SJCRH30 (cell line): ENCODE measurements at regions not wholly inside any gene's neighbourhood (a gene's known extent, or its start where the extent isn't known, plus 50 kb on each side); places are given as distances from the start of the nearest gene placed in this dataset.
A peak's percentile ranks its signal among the peaks of the same experiment; 100 is the strongest.
"Not testable (repeated sequence)": the region's sequence is repeated elsewhere in the genome, so short reads cannot be mapped to it uniquely, and the experiment has no call there.

ENCODE experiments used
- DNase-seq, 2 experiments: peaks; one replicate each; pipeline ENCODE4 v3.0.0-alpha.2; 2015 to 2020
- H3K27ac ChIP-seq: fragments of 250-450 bp; sonication (Bioruptor Pico); 2 replicates; pipeline ENCODE4 v1.5.1; 2020; ENCODE audit warnings: mild to moderate bottlenecking, moderate library complexity
- H3K27me3 ChIP-seq: fragments of 250-450 bp; sonication (Bioruptor Pico); 2 replicates; pipeline ENCODE4 v1.5.1; 2020; ENCODE audit warnings: mild to moderate bottlenecking, moderate library complexity
- H3K36me3 ChIP-seq: fragments of 250-450 bp; sonication (Bioruptor Pico); 2 replicates; pipeline ENCODE4 v1.5.1; 2020; ENCODE audit warnings: mild to moderate bottlenecking, moderate library complexity
- H3K4me1 ChIP-seq: fragments of 250-450 bp; sonication (Bioruptor Pico); 2 replicates; pipeline ENCODE4 v1.5.1; 2020; ENCODE audit warnings: mild to moderate bottlenecking, moderate library complexity
- H3K4me3 ChIP-seq: fragments of 250-450 bp; sonication (Bioruptor Pico); 2 replicates; pipeline ENCODE4 v1.5.1; 2020; ENCODE audit warnings: mild to moderate bottlenecking, moderate library complexity
- H3K9me3 ChIP-seq: fragments of 250-450 bp; sonication (Bioruptor Pico); replicated peaks from 2 replicates; pipeline ENCODE4 v1.5.1; 2020; ENCODE audit warnings: mild to moderate bottlenecking, moderate library complexity

DNA sequence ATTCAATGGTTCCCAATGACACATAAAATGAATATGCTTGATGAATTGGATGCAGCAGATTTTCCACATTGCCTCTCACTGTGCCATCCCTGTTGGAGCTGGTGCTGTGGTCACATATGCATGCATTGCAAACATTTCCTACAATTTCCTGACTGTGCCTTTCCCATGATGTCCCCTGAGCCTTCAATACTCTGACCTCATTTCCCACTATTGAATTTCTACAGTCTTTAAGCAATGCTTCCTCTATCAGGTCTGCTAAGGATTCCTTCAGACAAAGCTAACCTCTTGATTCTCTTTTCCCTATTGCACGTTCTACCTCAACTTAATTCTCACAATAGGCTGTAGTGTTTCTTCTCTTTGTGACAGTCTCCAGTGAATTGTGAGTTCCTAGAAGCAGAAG lies 342.5 kb upstream of the CRIM1 start:
- Histone ChIP-seq H3K36me3 (no peaks in the 10 kb centered on the region), H3K27me3 (no peaks in the 10 kb centered on the region), H3K27ac (no peak overlapping the region), H3K4me3 (no peak overlapping the region), H3K4me1 (no peaks in the 10 kb centered on the region), H3K9me3 (no peaks in the 10 kb centered on the region)
- DNase-seq, result no peak

DNA sequence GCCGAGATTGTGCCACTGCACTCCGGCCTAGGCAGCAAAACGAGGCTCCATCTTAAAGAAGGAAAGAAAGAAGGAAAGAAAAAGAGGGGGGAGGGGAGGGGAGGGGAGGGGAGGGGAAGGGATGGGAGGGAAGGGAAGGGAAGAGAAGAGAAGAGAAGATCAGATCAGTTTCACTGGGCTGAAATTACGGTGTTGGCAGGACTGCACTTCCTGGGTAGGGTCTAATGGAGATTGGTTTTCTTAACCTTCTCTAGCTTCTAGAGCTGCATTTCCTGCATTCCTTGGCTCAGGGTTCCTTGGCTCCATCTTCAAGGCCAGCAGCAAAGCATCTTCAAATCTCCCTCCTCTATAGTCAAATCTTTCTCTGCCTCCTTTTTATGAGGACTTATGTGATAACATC lies 349.1 kb upstream of the CRIM1 start:
- H3K4me3 ChIP-seq, result no peak overlapping the region
- H3K9me3 ChIP-seq, result no peaks in the 10 kb centered on the region
- no peaks in the 10 kb centered on the region for H3K36me3 ChIP-seq
- H3K4me1 ChIP-seq, result no peaks in the 10 kb centered on the region
- DNase-seq, result no peak
- H3K27me3 ChIP-seq, result no peaks in the 10 kb centered on the region
- H3K27ac ChIP-seq, result no peak overlapping the region

- H3K27me3 ChIP-seq, result no peaks in the 10 kb centered on the region
- no peaks in the 10 kb centered on the region for H3K9me3 ChIP-seq
- no peaks in the 10 kb centered on the region for H3K36me3 ChIP-seq
- H3K4me3 ChIP-seq, result no peak overlapping the region
- H3K4me1 ChIP-seq, result no peaks in the 10 kb centered on the region
- no peak overlapping the region for H3K27ac ChIP-seq
- DNase-seq, result no peak
These were observed 352.6 kb upstream of the CRIM1 start for GRCh38 chr2:36002941-36003340.

DNA sequence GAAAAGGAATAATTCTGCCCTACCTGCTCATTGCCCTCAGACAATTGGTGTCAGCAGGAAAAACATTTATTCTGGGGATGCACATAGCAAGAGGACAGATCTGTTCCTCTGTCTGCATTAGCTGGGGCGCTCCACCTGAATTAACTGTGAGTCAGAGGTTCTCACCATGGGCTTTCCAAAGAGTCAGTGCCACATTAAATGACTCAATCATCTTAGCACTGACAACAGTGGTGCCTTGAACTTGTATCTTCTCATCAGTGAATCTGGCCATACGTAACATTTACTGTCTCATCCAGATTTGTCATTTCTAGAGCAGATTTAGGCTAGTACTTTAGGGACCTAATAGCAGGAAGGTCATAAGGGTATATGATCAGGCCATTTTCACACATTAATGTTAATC lies 358.1 kb upstream of the CRIM1 start:
- Histone ChIP-seq H3K4me1 (no peaks in the 10 kb centered on the region), H3K27me3 (no peaks in the 10 kb centered on the region), H3K4me3 (no peak overlapping the region), H3K9me3 (no peaks in the 10 kb centered on the region), H3K36me3 (no peaks in the 10 kb centered on the region), H3K27ac (no peak overlapping the region)
- no peak for DNase-seq

DNA sequence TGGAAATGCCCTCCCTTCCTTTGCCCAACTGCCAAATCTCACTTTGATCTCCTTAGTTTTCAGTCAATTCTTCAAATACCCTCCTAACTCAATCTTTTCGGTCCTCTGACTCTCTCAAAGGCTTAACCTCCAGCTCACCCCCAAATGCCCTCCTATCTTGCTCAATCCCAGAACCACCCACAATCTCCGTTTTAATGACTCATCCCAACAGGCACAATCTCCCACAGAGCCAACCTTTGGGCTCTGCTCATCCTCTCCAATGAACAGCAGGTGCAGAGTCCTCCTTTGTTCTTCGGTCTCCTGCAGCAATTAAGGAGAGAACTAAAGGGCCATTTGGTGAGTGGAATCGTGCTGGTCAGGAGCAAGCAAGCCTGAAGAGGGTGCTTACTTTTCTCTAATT lies 366.1 kb upstream of the CRIM1 start:
- H3K27me3 ChIP-seq, result no peaks in the 10 kb centered on the region
- H3K4me3 ChIP-seq, result no peak overlapping the region
- H3K4me1 ChIP-seq, result no peaks in the 10 kb centered on the region
- no peak overlapping the region for H3K27ac ChIP-seq
- H3K36me3 ChIP-seq, result no peaks in the 10 kb centered on the region
- no peak for DNase-seq
- H3K9me3 ChIP-seq, result no peaks in the 10 kb centered on the region

DNA sequence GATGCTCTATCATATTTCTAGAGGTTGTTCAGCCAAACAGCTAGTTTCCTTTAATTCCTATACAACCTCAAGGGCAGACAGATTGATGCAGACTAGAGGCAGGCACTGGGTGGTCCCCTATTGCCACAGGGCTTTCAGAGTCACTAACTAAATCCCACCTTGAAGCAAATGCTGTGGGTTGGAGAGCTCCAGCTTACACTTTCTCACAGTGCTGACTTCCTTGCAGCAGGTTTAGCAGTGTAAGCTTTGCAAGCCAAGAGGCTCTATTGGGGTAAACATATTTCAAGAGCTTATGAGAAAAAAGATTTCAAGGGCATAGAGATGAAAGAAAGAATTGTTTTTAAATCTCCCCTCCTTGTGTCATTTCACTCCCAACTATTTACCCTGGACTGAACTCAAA lies 366.5 kb upstream of the CRIM1 start:
- no peak overlapping the region for H3K4me3 ChIP-seq

DNA sequence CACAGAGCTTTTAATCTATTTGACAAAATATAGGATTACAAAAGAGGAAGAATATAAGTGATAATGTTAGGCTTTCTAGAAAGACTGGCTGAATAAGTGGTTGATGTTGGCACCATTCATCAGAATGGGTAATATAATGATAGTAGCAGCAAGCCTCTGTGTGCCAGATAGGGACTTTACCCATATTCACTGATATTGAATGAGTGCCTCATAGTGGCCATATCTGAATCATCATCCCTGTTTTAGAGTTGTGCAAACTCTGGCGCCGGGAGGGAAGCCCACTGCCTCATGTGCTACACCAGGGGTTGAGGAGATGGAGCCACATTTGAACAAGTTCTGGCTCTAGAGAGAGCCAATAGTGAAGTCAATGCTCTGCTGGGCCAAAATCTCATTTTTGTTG lies 368.7 kb upstream of the CRIM1 start:
- H3K4me1 ChIP-seq, result no peaks in the 10 kb centered on the region
- H3K27me3 ChIP-seq, result no peaks in the 10 kb centered on the region
- H3K9me3 ChIP-seq, result no peaks in the 10 kb centered on the region
- no peak overlapping the region for H3K4me3 ChIP-seq
- DNase-seq, result no peak
- H3K36me3 ChIP-seq, result no peaks in the 10 kb centered on the region
- H3K27ac ChIP-seq, result no peak overlapping the region

More for the DNA sequence above, 366.5 kb upstream of the CRIM1 start:
- H3K4me1 ChIP-seq, result no peaks in the 10 kb centered on the region
- no peak for DNase-seq
- H3K36me3 ChIP-seq, result no peaks in the 10 kb centered on the region
- H3K27ac ChIP-seq, result no peak overlapping the region
- H3K27me3 ChIP-seq, result no peaks in the 10 kb centered on the region
- no peaks in the 10 kb centered on the region for H3K9me3 ChIP-seq

DNA sequence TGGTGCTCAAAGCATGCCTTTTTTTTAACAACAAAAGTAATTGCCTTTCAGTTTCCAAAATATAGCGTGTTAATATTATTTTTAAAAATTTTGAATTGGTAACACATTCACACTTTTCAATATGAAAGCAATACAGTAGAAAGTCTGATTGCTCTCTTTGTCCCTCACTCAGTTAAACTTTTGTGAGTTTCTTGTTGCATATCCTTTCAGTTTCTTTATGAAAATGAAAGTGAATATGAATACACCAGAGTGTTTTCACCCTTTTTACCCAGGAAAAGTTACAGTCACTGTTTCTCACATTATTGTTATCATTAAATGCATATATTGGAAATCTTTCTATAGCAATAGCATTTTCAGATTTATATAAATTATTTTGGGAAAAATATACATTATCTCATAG lies 377.4 kb upstream of the CRIM1 start:
- Histone ChIP-seq H3K4me1 (no peaks in the 10 kb centered on the region), H3K4me3 (no peak overlapping the region), H3K27me3 (no peaks in the 10 kb centered on the region), H3K9me3 (no peaks in the 10 kb centered on the region), H3K27ac (no peak overlapping the region), H3K36me3 (no peaks in the 10 kb centered on the region)
- DNase-seq, result no peak

DNA sequence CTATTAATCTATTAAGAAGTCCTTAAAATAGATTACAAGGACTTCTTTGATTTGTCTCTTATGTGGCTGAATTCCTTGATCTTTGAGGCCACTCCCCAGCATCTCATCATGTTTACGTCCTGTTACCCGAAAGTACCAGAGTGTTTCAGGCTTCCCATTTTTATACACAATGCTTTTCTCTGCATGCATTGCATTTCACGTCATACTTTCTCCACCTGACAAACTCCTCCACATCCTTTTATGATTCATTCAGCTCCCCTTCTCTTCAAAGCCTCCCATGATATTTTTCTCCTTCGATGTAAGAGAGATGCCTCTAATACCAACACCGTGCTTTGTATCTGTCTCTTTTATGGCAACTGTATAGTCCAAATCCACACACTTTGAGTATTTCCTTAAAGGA lies 379.0 kb upstream of the CRIM1 start:
- Histone ChIP-seq H3K9me3 (no peaks in the 10 kb centered on the region), H3K4me3 (no peak overlapping the region), H3K36me3 (no peaks in the 10 kb centered on the region), H3K27me3 (no peaks in the 10 kb centered on the region), H3K4me1 (no peaks in the 10 kb centered on the region), H3K27ac (no peak overlapping the region)
- DNase-seq, result no peak

GRCh38 chr2:35973737-35974132 lies 381.8 kb upstream of the CRIM1 start:
- H3K27ac ChIP-seq, result no peak overlapping the region
- H3K4me1 ChIP-seq, result no peaks in the 10 kb centered on the region
- no peaks in the 10 kb centered on the region for H3K36me3 ChIP-seq
- H3K9me3 ChIP-seq, result no peaks in the 10 kb centered on the region
- H3K27me3 ChIP-seq, result no peaks in the 10 kb centered on the region
- no peak overlapping the region for H3K4me3 ChIP-seq
- peak; percentile 12 to 46 for DNase-seq

GRCh38 chr2:35973132-35973736 lies 382.3 kb upstream of the CRIM1 start:
- Histone ChIP-seq H3K4me3 (no peak overlapping the region), H3K27me3 (no peaks in the 10 kb centered on the region), H3K4me1 (no peaks in the 10 kb centered on the region), H3K27ac (no peak overlapping the region), H3K36me3 (no peaks in the 10 kb centered on the region), H3K9me3 (no peaks in the 10 kb centered on the region)
- DNase-seq, result peak in 1 of 2 experiments; percentile 48

GRCh38 chr2:35963824-35964223 lies 391.8 kb upstream of the CRIM1 start:
- H3K4me3 ChIP-seq, result no peak overlapping the region
- DNase-seq, result no peak
- no peaks in the 10 kb centered on the region for H3K4me1 ChIP-seq
- no peak overlapping the region for H3K27ac ChIP-seq
- H3K9me3 ChIP-seq, result no peaks in the 10 kb centered on the region
- no peaks in the 10 kb centered on the region for H3K36me3 ChIP-seq
- peaks cover 5% of the 10 kb centered on the region; the same call in 1 of the 2 replicates for H3K27me3 ChIP-seq

GRCh38 chr2:35963357-35963756 lies 392.2 kb upstream of the CRIM1 start:
- Histone ChIP-seq H3K9me3 (no peaks in the 10 kb centered on the region), H3K4me1 (no peaks in the 10 kb centered on the region), H3K4me3 (no peak overlapping the region), H3K27ac (no peak overlapping the region), H3K27me3 (peaks cover 5% of the 10 kb centered on the region; the same call in 1 of the 2 replicates), H3K36me3 (no peaks in the 10 kb centered on the region)
- no peak for DNase-seq

GRCh38 chr2:35962585-35963146 lies 392.9 kb upstream of the CRIM1 start:
- H3K9me3 ChIP-seq, result no peaks in the 10 kb centered on the region
- no peaks in the 10 kb centered on the region for H3K36me3 ChIP-seq
- no peak overlapping the region for H3K27ac ChIP-seq
- H3K4me3 ChIP-seq, result no peak overlapping the region
- DNase-seq, result no peak
- H3K27me3 ChIP-seq, result peaks cover 5% of the 10 kb centered on the region; the same call in 1 of the 2 replicates
- H3K4me1 ChIP-seq, result no peaks in the 10 kb centered on the region

DNA sequence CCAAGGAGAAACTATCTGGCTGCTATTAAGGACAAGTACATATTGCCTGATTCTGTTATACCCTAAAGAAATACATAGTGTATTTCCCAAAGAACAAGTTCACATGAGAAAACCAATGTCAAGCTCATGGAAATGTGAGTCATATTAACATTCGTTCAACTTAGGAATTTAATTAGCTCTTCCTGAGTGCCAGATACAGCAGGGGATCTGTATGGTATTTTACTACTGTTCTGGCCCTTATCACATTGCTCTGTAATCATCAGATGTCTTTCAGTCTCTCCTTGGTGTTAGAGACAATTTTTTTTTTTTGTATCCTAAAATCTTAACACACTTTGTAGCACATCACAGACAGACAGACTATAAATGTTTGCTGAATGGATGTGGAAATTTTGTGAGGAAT lies 395.0 kb upstream of the CRIM1 start:
- H3K36me3 ChIP-seq, result no peaks in the 10 kb centered on the region
- no peak overlapping the region for H3K4me3 ChIP-seq
- H3K9me3 ChIP-seq, result no peaks in the 10 kb centered on the region
- H3K4me1 ChIP-seq, result no peaks in the 10 kb centered on the region
- DNase-seq, result no peak
- no peaks in the 10 kb centered on the region for H3K27me3 ChIP-seq
- no peak overlapping the region for H3K27ac ChIP-seq

- H3K27me3 ChIP-seq, DNase-seq, H3K36me3 ChIP-seq, H3K27ac ChIP-seq, H3K9me3 ChIP-seq, H3K4me3 ChIP-seq, H3K4me1 ChIP-seq: not testable (repeated sequence)
These were observed 398.5 kb upstream of the CRIM1 start for GRCh38 chr2:35957053-35957452.
